ENCODE measurements at regions not wholly inside any gene's neighbourhood (a gene's known extent, or its start where the extent isn't known, plus 50 kb on each side); places are given as distances from the start of the nearest gene placed in this dataset.

GRCh38 chr14:97212399-97212798 is 415.2 kb downstream of the VRK1 start:
- TF ChIP-seq USF1 (IDR thresholded peaks at IDR 0.05) (no peak), TAF1 (IDR thresholded peaks at IDR 0.05; ENCODE audit: low read depth) (no peak), NFIC (IDR thresholded peaks at IDR 0.05) (no peak), ZBTB7A (IDR thresholded peaks at IDR 0.05; ENCODE audit: low read depth) (no peak), YY1 (IDR thresholded peaks at IDR 0.05; ENCODE audit: low read depth) (no peak), CEBPB (IDR thresholded peaks at IDR 0.05) (no peak), EGR1 (IDR thresholded peaks at IDR 0.05) (no peak), TCF12 (IDR thresholded peaks at IDR 0.05; ENCODE audit: low read depth) (no peak)

GRCh38 chr14:97213720-97214119 is 416.5 kb downstream of the VRK1 start:
- no peak for TF ChIP-seq RAD21 (IDR thresholded peaks at IDR 0.05; ENCODE audit: low read depth)

- TF ChIP-seq CEBPB (IDR thresholded peaks at IDR 0.05): no peak
- no peak for TF ChIP-seq EP300 (IDR thresholded peaks at IDR 0.05; ENCODE audit: borderline replicate concordance)
- no peak for TF ChIP-seq RAD21 (IDR thresholded peaks at IDR 0.05; ENCODE audit: low read depth)
- TF ChIP-seq YY1 (IDR thresholded peaks at IDR 0.05; ENCODE audit: low read depth): no peak
- TF ChIP-seq, protein P1, sequence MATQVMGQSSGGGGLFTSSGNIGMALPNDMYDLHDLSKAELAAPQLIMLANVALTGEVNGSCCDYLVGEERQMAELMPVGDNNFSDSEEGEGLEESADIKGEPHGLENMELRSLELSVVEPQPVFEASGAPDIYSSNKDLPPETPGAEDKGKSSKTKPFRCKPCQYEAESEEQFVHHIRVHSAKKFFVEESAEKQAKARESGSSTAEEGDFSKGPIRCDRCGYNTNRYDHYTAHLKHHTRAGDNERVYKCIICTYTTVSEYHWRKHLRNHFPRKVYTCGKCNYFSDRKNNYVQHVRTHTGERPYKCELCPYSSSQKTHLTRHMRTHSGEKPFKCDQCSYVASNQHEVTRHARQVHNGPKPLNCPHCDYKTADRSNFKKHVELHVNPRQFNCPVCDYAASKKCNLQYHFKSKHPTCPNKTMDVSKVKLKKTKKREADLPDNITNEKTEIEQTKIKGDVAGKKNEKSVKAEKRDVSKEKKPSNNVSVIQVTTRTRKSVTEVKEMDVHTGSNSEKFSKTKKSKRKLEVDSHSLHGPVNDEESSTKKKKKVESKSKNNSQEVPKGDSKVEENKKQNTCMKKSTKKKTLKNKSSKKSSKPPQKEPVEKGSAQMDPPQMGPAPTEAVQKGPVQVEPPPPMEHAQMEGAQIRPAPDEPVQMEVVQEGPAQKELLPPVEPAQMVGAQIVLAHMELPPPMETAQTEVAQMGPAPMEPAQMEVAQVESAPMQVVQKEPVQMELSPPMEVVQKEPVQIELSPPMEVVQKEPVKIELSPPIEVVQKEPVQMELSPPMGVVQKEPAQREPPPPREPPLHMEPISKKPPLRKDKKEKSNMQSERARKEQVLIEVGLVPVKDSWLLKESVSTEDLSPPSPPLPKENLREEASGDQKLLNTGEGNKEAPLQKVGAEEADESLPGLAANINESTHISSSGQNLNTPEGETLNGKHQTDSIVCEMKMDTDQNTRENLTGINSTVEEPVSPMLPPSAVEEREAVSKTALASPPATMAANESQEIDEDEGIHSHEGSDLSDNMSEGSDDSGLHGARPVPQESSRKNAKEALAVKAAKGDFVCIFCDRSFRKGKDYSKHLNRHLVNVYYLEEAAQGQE (IDR thresholded peaks at IDR 0.05; ENCODE audit: low read depth): no peak
- no peak for TF ChIP-seq MAX (IDR thresholded peaks at IDR 0.05)
- TF ChIP-seq TCF12 (IDR thresholded peaks at IDR 0.05; ENCODE audit: low read depth): no peak
- TF ChIP-seq CREB1 (IDR thresholded peaks at IDR 0.05; ENCODE audit: low read depth): no peak
Measured at GRCh38 chr14:97215263-97215969, 418.2 kb downstream of the VRK1 start.

GRCh38 chr14:97217111-97217885 is 420.1 kb downstream of the VRK1 start:
- TF ChIP-seq YY1 (IDR thresholded peaks at IDR 0.05; ENCODE audit: low read depth) (no peak), FOXM1 (IDR thresholded peaks at IDR 0.05; ENCODE audit: borderline replicate concordance, low read depth) (no peak), TEAD4 (IDR thresholded peaks at IDR 0.05) (no peak), TAF1 (IDR thresholded peaks at IDR 0.05; ENCODE audit: low read depth) (no peak), ZBTB7A (IDR thresholded peaks at IDR 0.05; ENCODE audit: low read depth) (no peak), TCF12 (IDR thresholded peaks at IDR 0.05; ENCODE audit: low read depth) (no peak), EGR1 (IDR thresholded peaks at IDR 0.05) (no peak), USF1 (IDR thresholded peaks at IDR 0.05) (no peak), NFIC (IDR thresholded peaks at IDR 0.05) (no peak), CEBPB (IDR thresholded peaks at IDR 0.05) (no peak), MAX (IDR thresholded peaks at IDR 0.05) (no peak), CREB1 (IDR thresholded peaks at IDR 0.05; ENCODE audit: low read depth) (no peak), RAD21 (IDR thresholded peaks at IDR 0.05; ENCODE audit: low read depth) (no peak)
- TF ChIP-seq, protein P1 (IDR thresholded peaks at IDR 0.05; ENCODE audit: low read depth): no peak

- TF ChIP-seq RAD21 (IDR thresholded peaks at IDR 0.05; ENCODE audit: low read depth) (no peak), TAF1 (IDR thresholded peaks at IDR 0.05; ENCODE audit: low read depth) (no peak), NFIC (IDR thresholded peaks at IDR 0.05) (no peak), ZBTB7A (IDR thresholded peaks at IDR 0.05; ENCODE audit: low read depth) (no peak), FOXM1 (IDR thresholded peaks at IDR 0.05; ENCODE audit: borderline replicate concordance, low read depth) (no peak), MAX (IDR thresholded peaks at IDR 0.05) (no peak), USF1 (IDR thresholded peaks at IDR 0.05) (no peak), CREB1 (IDR thresholded peaks at IDR 0.05; ENCODE audit: low read depth) (no peak), EP300 (IDR thresholded peaks at IDR 0.05; ENCODE audit: borderline replicate concordance) (no peak)
Measured at GRCh38 chr14:97218274-97218673, 421.1 kb downstream of the VRK1 start.
